ENCODE measurements at regions not wholly inside any gene's neighbourhood (a gene's known extent, or its start where the extent isn't known, plus 50 kb on each side); places are given as distances from the start of the nearest gene placed in this dataset.

DNA sequence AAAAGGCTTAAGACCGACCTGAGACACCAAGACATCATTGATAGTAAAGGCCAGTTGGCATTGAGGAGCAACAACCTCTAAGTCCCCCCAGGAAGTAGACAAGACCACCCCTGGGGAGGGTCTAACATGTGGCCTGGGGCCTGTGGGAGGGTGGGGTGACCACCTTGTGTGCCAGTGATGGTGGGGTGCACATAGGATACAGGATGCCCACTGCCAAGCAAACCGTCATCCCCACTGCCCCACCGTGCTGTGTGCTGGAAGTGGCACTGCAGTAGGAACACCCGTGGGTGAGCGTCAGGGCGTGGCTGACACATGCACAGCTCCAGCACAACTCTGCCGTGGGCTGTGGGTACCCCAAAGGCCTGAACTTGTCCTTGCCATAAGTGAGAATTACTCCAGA lies 84.3 kb upstream of the LGALSL start:
- TF ChIP-seq, protein P1, sequence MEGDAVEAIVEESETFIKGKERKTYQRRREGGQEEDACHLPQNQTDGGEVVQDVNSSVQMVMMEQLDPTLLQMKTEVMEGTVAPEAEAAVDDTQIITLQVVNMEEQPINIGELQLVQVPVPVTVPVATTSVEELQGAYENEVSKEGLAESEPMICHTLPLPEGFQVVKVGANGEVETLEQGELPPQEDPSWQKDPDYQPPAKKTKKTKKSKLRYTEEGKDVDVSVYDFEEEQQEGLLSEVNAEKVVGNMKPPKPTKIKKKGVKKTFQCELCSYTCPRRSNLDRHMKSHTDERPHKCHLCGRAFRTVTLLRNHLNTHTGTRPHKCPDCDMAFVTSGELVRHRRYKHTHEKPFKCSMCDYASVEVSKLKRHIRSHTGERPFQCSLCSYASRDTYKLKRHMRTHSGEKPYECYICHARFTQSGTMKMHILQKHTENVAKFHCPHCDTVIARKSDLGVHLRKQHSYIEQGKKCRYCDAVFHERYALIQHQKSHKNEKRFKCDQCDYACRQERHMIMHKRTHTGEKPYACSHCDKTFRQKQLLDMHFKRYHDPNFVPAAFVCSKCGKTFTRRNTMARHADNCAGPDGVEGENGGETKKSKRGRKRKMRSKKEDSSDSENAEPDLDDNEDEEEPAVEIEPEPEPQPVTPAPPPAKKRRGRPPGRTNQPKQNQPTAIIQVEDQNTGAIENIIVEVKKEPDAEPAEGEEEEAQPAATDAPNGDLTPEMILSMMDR (conservative IDR thresholded peaks at IDR 0.05 in 1 of 2, IDR thresholded peaks at IDR 0.05 in 1 of 2; ENCODE audit: low read depth in 1 of 2, low read length in 2 of 2), result no peak
- no peak for TF ChIP-seq EZH2 (IDR thresholded peaks at IDR 0.05; ENCODE audit: low read length, missing control alignments)

All from fibroblast of lung (primary cell).